ENCODE measurements at regions not wholly inside any gene's neighbourhood (a gene's known extent, or its start where the extent isn't known, plus 50 kb on each side); places are given as distances from the start of the nearest gene placed in this dataset.

- no peak for FAIRE-seq
- no peak for DNase-seq (ENCODE audit: insufficient read length, low spot score)
Observed at GRCh38 chr18:10401521-10401920, 52.9 kb upstream of the APCDD1 start.

GRCh38 chr18:10401930-10402329 is 52.5 kb upstream of the APCDD1 start:
- DNase-seq (ENCODE audit: insufficient read length, low spot score) (no peak), FAIRE-seq (no peak)

- no peak for FAIRE-seq
- no peak for DNase-seq (ENCODE audit: insufficient read length, low spot score)
Observed at GRCh38 chr18:10402871-10403559, 51.4 kb upstream of the APCDD1 start.

- DNase-seq (ENCODE audit: insufficient read length, low spot score) (no peak), FAIRE-seq (no peak)
Observed at GRCh38 chr18:10403708-10404107, 50.7 kb upstream of the APCDD1 start.

GRCh38 chr18:10404168-10404567 is 50.3 kb upstream of the APCDD1 start:
- DNase-seq (ENCODE audit: insufficient read length, low spot score) (no peak), FAIRE-seq (no peak)

All from GM19239 (cell line).